GM21367 (cell line): ENCODE measurements at regions not wholly inside any gene's neighbourhood (a gene's known extent, or its start where the extent isn't known, plus 50 kb on each side); places are given as distances from the start of the nearest gene placed in this dataset.

Experiments used
- ATAC-seq: cut with Tn5 transposase; IDR thresholded peaks from one replicate; pipeline ENCODE4 v1.9.1; 2021; ENCODE audit not compliant: unreplicated experiment

- no peak for ATAC-seq
Observed at GRCh38 chr2:6788614-6789013, 77.1 kb downstream of the CMPK2 start.

GRCh38 chr2:6789559-6790138 lies 76.1 kb downstream of the CMPK2 start:
- no peak for ATAC-seq

GRCh38 chr2:6791682-6792081 lies 74.0 kb downstream of the CMPK2 start:
- no peak for ATAC-seq

- no peak for ATAC-seq
Observed at GRCh38 chr2:6792883-6793282, 72.8 kb downstream of the CMPK2 start.

GRCh38 chr2:6793371-6793770 lies 72.3 kb downstream of the CMPK2 start:
- ATAC-seq: no peak

- no peak for ATAC-seq
Observed at GRCh38 chr2:6793913-6794312, 71.8 kb downstream of the CMPK2 start.

- no peak for ATAC-seq
Observed at GRCh38 chr2:6794448-6794847, 71.3 kb downstream of the CMPK2 start.
